Colonic mucosa (tissue), 4 donors: ENCODE measurements at regions not wholly inside any gene's neighbourhood (a gene's known extent, or its start where the extent isn't known, plus 50 kb on each side); places are given as distances from the start of the nearest gene placed in this dataset.

Experiments
- DNase-seq: peaks from one replicate; pipeline ENCODE4 v3.0.0-alpha.2; 2020
- H3K27ac ChIP-seq: fragments of 200-600 bp; one replicate; pipeline ENCODE4 v1.8.0; 2021
- H3K27me3 ChIP-seq: fragments of 200-600 bp; one replicate; pipeline ENCODE4 v1.8.0; 2021
- H3K36me3 ChIP-seq: fragments of 200-600 bp; one replicate; pipeline ENCODE4 v1.8.0; 2021
- H3K4me1 ChIP-seq: fragments of 200-600 bp; one replicate; pipeline ENCODE4 v1.8.0; 2021; ENCODE audit warnings: mild to moderate bottlenecking
- H3K4me3 ChIP-seq: fragments of 200-600 bp; one replicate; pipeline ENCODE4 v1.8.0; 2021
- H3K9ac ChIP-seq, 2 donors: one replicate each; pipeline ENCODE4 v1.7.0; 2013; ENCODE audit warnings: control low read depth in 2 of 2, low read depth in 2 of 2, low read length in 2 of 2
- H3K9me3 ChIP-seq: fragments of 200-600 bp; one replicate; pipeline ENCODE4 v1.8.0; 2021
- CTCF ChIP-seq: fragments of 200-600 bp; IDR thresholded peaks from one replicate; pipeline ENCODE4 v1.8.0; 2022; ENCODE audit warnings: antibody characterized with exemption, mild to moderate bottlenecking
- intact Hi-C: fragments of 100-400 bp; cut with DNase I; formaldehyde crosslinking; loops from one replicate; pipeline ENCODE4 v1.14.1; 2022
- donor health status: healthy.
- donor health status: DM: no; HTN: no; CAD: no.
- donor health status: DM: no; HTN: no; CAD: no.

GRCh38 chr13:59352600-59352999, 811.1 kb downstream of the DIAPH3 start:
- H3K4me3 ChIP-seq, result no peak overlapping the region
- H3K27me3 ChIP-seq, result no peaks in the 10 kb centered on the region
- no peaks in the 10 kb centered on the region for H3K4me1 ChIP-seq
- intact Hi-C loops, result no loop called here
- no peaks in the 10 kb centered on the region for H3K9me3 ChIP-seq
- no peak for DNase-seq
- H3K27ac ChIP-seq, result no peak overlapping the region
- H3K9ac ChIP-seq, result no peak overlapping the region
- H3K36me3 ChIP-seq, result no peaks in the 10 kb centered on the region
- no peak for TF ChIP-seq CTCF

GRCh38 chr13:59354665-59355369, 808.9 kb downstream of the DIAPH3 start:
- Histone ChIP-seq H3K9ac (no peak overlapping the region), H3K4me1 (no peaks in the 10 kb centered on the region), H3K27ac (no peak overlapping the region), H3K9me3 (no peaks in the 10 kb centered on the region), H3K27me3 (no peaks in the 10 kb centered on the region), H3K36me3 (no peaks in the 10 kb centered on the region), H3K4me3 (no peak overlapping the region)
- DNase-seq, result no peak
- intact Hi-C loops, result no loop called here
- no peak for TF ChIP-seq CTCF

- intact Hi-C loops, result no loop called here
- Histone ChIP-seq H3K9me3 (no peaks in the 10 kb centered on the region), H3K4me1 (no peaks in the 10 kb centered on the region), H3K4me3 (no peak overlapping the region), H3K27ac (no peak overlapping the region), H3K36me3 (no peaks in the 10 kb centered on the region), H3K9ac (no peak overlapping the region), H3K27me3 (no peaks in the 10 kb centered on the region)
- TF ChIP-seq CTCF, result no peak
- no peak for DNase-seq
Measured at GRCh38 chr13:59356607-59357006, 807.1 kb downstream of the DIAPH3 start.

GRCh38 chr13:59358014-59358413, 805.7 kb downstream of the DIAPH3 start:
- no peak overlapping the region for H3K9ac ChIP-seq
- H3K27ac ChIP-seq, result no peak overlapping the region
- intact Hi-C loops, result no loop called here
- DNase-seq, result no peak
- TF ChIP-seq CTCF, result no peak
- no peak overlapping the region for H3K4me3 ChIP-seq
- H3K27me3 ChIP-seq, result no peaks in the 10 kb centered on the region
- H3K36me3 ChIP-seq, result no peaks in the 10 kb centered on the region
- H3K9me3 ChIP-seq, result no peaks in the 10 kb centered on the region
- no peaks in the 10 kb centered on the region for H3K4me1 ChIP-seq

- Histone ChIP-seq H3K4me3 (no peak overlapping the region), H3K9me3 (no peaks in the 10 kb centered on the region), H3K27me3 (no peaks in the 10 kb centered on the region), H3K27ac (no peak overlapping the region), H3K36me3 (no peaks in the 10 kb centered on the region), H3K4me1 (no peaks in the 10 kb centered on the region), H3K9ac (no peak overlapping the region)
- DNase-seq, result no peak
- intact Hi-C loops, result no loop called here
- no peak for TF ChIP-seq CTCF
Measured at GRCh38 chr13:59360108-59360507, 803.6 kb downstream of the DIAPH3 start.
